ENCODE measurements at regions not wholly inside any gene's neighbourhood (a gene's known extent, or its start where the extent isn't known, plus 50 kb on each side); places are given as distances from the start of the nearest gene placed in this dataset.

DNA sequence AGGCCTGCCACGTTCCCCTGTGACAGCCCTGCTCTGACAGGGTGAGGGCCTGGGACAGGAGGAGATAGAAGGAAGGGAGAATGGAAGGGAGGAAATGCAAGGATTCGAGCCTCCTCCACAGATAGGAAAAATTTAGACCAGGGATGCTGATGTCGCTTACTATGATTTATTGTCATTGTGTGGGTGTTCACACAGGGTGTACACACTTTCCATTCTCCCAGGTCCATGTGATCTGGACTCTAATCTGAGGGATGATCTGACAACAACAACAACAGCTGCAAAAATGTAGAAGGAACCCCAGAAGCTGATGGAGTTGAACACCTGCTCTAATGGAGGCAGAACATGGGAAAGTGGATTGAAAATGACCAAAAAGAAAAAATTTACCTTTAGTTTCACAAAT lies 231.7 kb upstream of the TNP1 start:
- no peak for TF ChIP-seq CTCF (conservative IDR thresholded peaks at IDR 0.05; ENCODE audit: low read depth, low read length)
- no peak for TF ChIP-seq EZH2 (IDR thresholded peaks at IDR 0.05; ENCODE audit: borderline replicate concordance, low read depth, low read length, poor library complexity, severe bottlenecking)
